Muscle of leg (tissue), 3 donors: ENCODE measurements at regions not wholly inside any gene's neighbourhood (a gene's known extent, or its start where the extent isn't known, plus 50 kb on each side); places are given as distances from the start of the nearest gene placed in this dataset.
"Not testable (repeated sequence)": the region's sequence is repeated elsewhere in the genome, so short reads cannot be mapped to it uniquely, and the experiment has no call there.

Source experiments
- DNase-seq: peaks from one replicate; pipeline ENCODE4 v3.0.0; 2013
- H3K27ac ChIP-seq: one replicate; pipeline ENCODE4 v1.5.1; 2013; ENCODE audit warnings: mild to moderate bottlenecking, low read length, control low read depth
- H3K27me3 ChIP-seq: one replicate; pipeline ENCODE4 v1.6.1; 2013; ENCODE audit warnings: low read length; ENCODE audit not compliant: control insufficient read depth, insufficient read depth
- H3K36me3 ChIP-seq: one replicate; pipeline ENCODE4 v1.6.1; 2013; ENCODE audit warnings: low read length; ENCODE audit not compliant: control insufficient read depth, insufficient read depth
- H3K4me1 ChIP-seq: one replicate; pipeline ENCODE4 v1.6.1; 2013; ENCODE audit warnings: low read length; ENCODE audit not compliant: control insufficient read depth, insufficient read depth
- H3K4me3 ChIP-seq: one replicate; pipeline ENCODE4 v1.5.1; 2013; ENCODE audit warnings: low read length, control low read depth
- H3K9me3 ChIP-seq: replicated peaks from 2 replicates; pipeline ENCODE4 v1.6.1; 2013; ENCODE audit warnings: low read depth, low read length; ENCODE audit not compliant: control insufficient read depth
- WGBS: methylation state at CpG from one replicate; pipeline ENCODE4 v1.1.5; 2013; ENCODE audit warnings: missing lambda C conversion rate; ENCODE audit not compliant: insufficient coverage; 5-methylcytosine and 5-hydroxymethylcytosine counted together

- no peak for DNase-seq
- no peak overlapping the region for H3K4me3 ChIP-seq
- H3K27me3 ChIP-seq = no peaks in the 10 kb centered on the region
- no peaks in the 10 kb centered on the region for H3K4me1 ChIP-seq
- no peaks in the 10 kb centered on the region for H3K9me3 ChIP-seq
- 67% methylated on average over 1 of the region's 6 CpGs for WGBS
- H3K36me3 ChIP-seq = no peaks in the 10 kb centered on the region
- no peak overlapping the region for H3K27ac ChIP-seq
Measured at GRCh38 chr17:14736631-14737030, 435.8 kb downstream of the HS3ST3B1 start.

GRCh38 chr17:14733376-14733775 is 432.5 kb downstream of the HS3ST3B1 start:
- H3K9me3 ChIP-seq = no peaks in the 10 kb centered on the region
- no peaks in the 10 kb centered on the region for H3K36me3 ChIP-seq
- no peak for DNase-seq
- WGBS = no CpG with 5 or more reads among the region's 2 CpGs
- H3K27me3 ChIP-seq = no peaks in the 10 kb centered on the region
- H3K27ac ChIP-seq = no peak overlapping the region
- no peaks in the 10 kb centered on the region for H3K4me1 ChIP-seq
- H3K4me3 ChIP-seq = no peak overlapping the region

DNA sequence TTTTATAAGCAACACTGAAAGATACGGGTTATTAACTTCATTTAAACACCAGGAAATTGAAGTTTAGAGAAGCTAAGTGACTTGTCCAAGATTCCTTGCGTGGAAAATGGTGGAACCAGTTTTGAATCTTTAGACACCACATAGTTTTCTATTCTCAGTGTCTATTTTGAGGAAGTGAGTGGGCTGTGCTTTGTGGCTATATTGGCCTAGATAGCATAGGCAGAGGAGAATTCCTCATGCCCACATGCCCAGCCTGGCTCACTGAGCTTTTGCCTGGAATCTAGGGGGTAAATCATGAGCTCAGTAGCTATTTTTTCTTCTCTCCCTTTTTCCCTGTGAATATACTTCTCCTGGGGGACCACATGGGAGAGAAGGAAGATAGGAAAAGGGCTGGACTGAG is 431.3 kb downstream of the HS3ST3B1 start:
- no peak for DNase-seq
- H3K4me1 ChIP-seq = no peaks in the 10 kb centered on the region
- no peaks in the 10 kb centered on the region for H3K27me3 ChIP-seq
- no peak overlapping the region for H3K27ac ChIP-seq
- no peaks in the 10 kb centered on the region for H3K9me3 ChIP-seq
- H3K4me3 ChIP-seq = no peak overlapping the region
- WGBS = no CpG with 5 or more reads among the region's 2 CpGs
- H3K36me3 ChIP-seq = no peaks in the 10 kb centered on the region

GRCh38 chr17:14731591-14731990 is 430.7 kb downstream of the HS3ST3B1 start:
- no peaks in the 10 kb centered on the region for H3K4me1 ChIP-seq
- no peak overlapping the region for H3K27ac ChIP-seq
- no peaks in the 10 kb centered on the region for H3K27me3 ChIP-seq
- no peak overlapping the region for H3K4me3 ChIP-seq
- no peaks in the 10 kb centered on the region for H3K36me3 ChIP-seq
- H3K9me3 ChIP-seq = no peaks in the 10 kb centered on the region
- DNase-seq = no peak
- WGBS = 84% methylated on average over 4 of the region's 4 CpGs

DNA sequence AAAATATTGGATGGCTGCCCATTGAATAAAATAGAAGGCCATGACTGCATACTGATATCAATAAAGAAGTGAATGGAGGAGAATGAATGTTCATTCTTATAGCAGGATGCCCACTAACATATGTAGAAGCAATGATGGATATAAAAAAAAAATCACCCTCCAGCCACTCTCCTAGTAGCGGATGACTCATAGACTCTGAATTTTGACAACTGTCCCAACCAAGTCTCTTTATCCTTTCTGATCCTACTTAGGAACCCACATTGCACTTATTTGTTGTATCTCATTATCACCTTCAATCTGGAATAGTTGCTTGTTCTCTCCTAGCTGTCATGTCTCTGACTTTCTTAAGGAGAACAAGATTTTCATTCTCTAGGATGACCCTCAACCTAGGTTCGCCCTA is 429.9 kb downstream of the HS3ST3B1 start:
- Histone ChIP-seq H3K27me3 (no peaks in the 10 kb centered on the region), H3K9me3 (no peaks in the 10 kb centered on the region), H3K4me1 (no peaks in the 10 kb centered on the region), H3K27ac (no peak overlapping the region), H3K36me3 (no peaks in the 10 kb centered on the region), H3K4me3 (no peak overlapping the region)
- no peak for DNase-seq
- WGBS = 85% methylated on average over 2 of the region's 2 CpGs

GRCh38 chr17:14725729-14726128 is 424.8 kb downstream of the HS3ST3B1 start:
- Histone ChIP-seq H3K4me1 (no peaks in the 10 kb centered on the region), H3K27ac (no peak overlapping the region), H3K36me3 (no peaks in the 10 kb centered on the region), H3K4me3 (no peak overlapping the region), H3K9me3 (no peaks in the 10 kb centered on the region), H3K27me3 (no peaks in the 10 kb centered on the region)
- no CpG with 5 or more reads among the region's 4 CpGs for WGBS
- no peak for DNase-seq

- no peak overlapping the region for H3K27ac ChIP-seq
- H3K4me1 ChIP-seq = no peaks in the 10 kb centered on the region
- no CpG with 5 or more reads among the region's 2 CpGs for WGBS
- no peaks in the 10 kb centered on the region for H3K36me3 ChIP-seq
- no peak overlapping the region for H3K4me3 ChIP-seq
- H3K27me3 ChIP-seq = no peaks in the 10 kb centered on the region
- no peaks in the 10 kb centered on the region for H3K9me3 ChIP-seq
- DNase-seq = no peak
Measured at GRCh38 chr17:14724770-14725169, 423.9 kb downstream of the HS3ST3B1 start.

GRCh38 chr17:14723349-14723748 is 422.5 kb downstream of the HS3ST3B1 start:
- not testable (repeated sequence) for H3K27me3 ChIP-seq, H3K4me1 ChIP-seq, H3K4me3 ChIP-seq, H3K36me3 ChIP-seq, H3K27ac ChIP-seq, H3K9me3 ChIP-seq, DNase-seq
- WGBS = 100% methylated on average over 1 of the region's 1 CpG

DNA sequence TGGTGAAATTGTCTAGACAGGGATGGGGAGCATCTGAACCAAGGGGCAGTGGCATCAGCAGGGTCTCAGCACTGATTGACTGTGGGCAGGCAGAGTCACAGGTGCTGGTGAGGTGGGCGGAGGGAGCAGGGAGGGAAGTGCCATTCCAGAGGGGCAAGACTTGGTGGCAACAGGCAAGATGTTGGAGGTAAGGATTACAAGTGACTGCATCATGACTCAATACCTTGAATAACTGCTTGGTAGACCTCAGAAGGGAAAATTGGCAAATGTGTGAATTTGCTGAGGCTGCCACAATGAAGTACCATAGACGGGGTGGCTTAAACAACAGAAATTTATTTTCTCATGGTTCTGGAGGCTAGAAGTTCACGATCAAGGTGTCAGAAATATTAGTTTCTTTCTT is 419.1 kb downstream of the HS3ST3B1 start:
- Histone ChIP-seq H3K4me3 (no peak overlapping the region), H3K27ac (no peak overlapping the region), H3K27me3 (no peaks in the 10 kb centered on the region), H3K36me3 (no peaks in the 10 kb centered on the region), H3K4me1 (no peaks in the 10 kb centered on the region), H3K9me3 (no peaks in the 10 kb centered on the region)
- DNase-seq = no peak
- 100% methylated on average over 2 of the region's 3 CpGs for WGBS

- no CpG with 5 or more reads among the region's 5 CpGs for WGBS
- no peak for DNase-seq
- H3K27me3 ChIP-seq = no peaks in the 10 kb centered on the region
Measured at GRCh38 chr17:14717859-14718258, 417.0 kb downstream of the HS3ST3B1 start.

GRCh38 chr17:14715561-14715960 is 414.7 kb downstream of the HS3ST3B1 start:
- Histone ChIP-seq H3K27me3 (no peaks in the 10 kb centered on the region), H3K36me3 (no peaks in the 10 kb centered on the region), H3K27ac (no peak overlapping the region), H3K4me3 (no peak overlapping the region), H3K4me1 (no peaks in the 10 kb centered on the region), H3K9me3 (no peaks in the 10 kb centered on the region)
- peak; percentile 1 for DNase-seq

More at GRCh38 chr17:14717859-14718258, 417.0 kb downstream of the HS3ST3B1 start:
- H3K27ac ChIP-seq = no peak overlapping the region
- no peaks in the 10 kb centered on the region for H3K9me3 ChIP-seq
- H3K36me3 ChIP-seq = no peaks in the 10 kb centered on the region
- H3K4me1 ChIP-seq = no peaks in the 10 kb centered on the region
- no peak overlapping the region for H3K4me3 ChIP-seq
